ENCODE measurements at regions not wholly inside any gene's neighbourhood (a gene's known extent, or its start where the extent isn't known, plus 50 kb on each side); places are given as distances from the start of the nearest gene placed in this dataset.
"Not testable (repeated sequence)": the region's sequence is repeated elsewhere in the genome, so short reads cannot be mapped to it uniquely, and the experiment has no call there.

DNA sequence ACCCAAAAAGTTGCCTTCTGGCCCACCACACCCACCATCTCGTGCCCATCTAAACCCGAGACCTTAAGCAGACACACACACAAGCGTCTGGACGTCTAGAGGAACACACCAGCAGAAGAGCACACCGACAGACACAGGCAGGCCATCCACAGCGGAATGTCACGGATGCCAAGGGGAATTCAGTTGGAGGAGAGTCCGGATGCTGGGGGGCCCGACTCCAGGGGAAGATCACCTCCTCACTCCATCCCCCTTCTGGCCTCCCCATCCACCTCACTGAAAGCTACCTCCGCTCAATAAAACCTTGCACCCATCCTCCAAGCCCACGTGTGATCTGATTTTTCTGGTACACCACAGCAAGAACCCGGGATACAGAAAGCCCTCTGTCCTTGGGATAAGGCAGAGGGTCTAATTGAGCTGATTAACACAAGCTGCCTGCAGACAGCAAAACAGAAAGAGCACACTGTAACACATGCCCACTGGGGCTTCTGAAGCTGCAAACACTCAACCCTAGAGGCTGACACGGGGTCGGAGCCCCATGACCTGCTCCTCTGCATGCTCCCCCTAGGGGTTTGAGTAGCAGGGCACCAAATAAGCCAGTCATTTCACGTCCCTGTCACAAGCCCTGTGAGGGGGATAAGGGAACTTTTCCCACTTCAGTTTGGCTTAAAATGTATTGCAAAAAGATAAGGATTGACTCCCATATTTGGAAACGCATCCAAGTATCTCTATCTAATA is 339.6 kb upstream of the PCDH10 start:
- no peak for DNase-seq (ENCODE audit: low read depth in 3 of 3, low spot score in 2 of 3)

GRCh38 chr4:132813061-132813460 is 336.0 kb upstream of the PCDH10 start:
- not testable (repeated sequence) for DNase-seq (ENCODE audit: low read depth in 3 of 3, low spot score in 2 of 3)

DNA sequence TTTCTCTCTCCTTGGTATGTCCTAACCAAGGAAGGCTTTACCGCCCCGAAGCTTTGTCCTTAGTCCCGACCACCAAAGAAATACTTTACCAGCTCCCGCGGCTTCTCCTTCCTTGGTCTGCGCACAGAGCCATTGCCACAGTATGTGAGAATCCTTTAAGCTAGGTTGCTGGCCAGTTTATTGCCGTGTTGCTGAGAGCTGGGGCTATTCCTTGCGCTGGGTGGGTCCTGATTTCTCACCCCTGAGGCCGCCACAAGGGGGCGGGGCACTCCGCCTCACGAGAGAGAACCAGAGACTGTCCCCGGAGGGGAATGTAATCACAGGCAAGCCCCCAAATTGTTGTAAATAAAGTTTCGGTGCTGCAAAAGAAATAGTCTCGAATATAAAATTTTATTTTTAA is 331.0 kb upstream of the PCDH10 start:
- DNase-seq (ENCODE audit: low read depth in 3 of 3, low spot score in 2 of 3): no peak

DNA sequence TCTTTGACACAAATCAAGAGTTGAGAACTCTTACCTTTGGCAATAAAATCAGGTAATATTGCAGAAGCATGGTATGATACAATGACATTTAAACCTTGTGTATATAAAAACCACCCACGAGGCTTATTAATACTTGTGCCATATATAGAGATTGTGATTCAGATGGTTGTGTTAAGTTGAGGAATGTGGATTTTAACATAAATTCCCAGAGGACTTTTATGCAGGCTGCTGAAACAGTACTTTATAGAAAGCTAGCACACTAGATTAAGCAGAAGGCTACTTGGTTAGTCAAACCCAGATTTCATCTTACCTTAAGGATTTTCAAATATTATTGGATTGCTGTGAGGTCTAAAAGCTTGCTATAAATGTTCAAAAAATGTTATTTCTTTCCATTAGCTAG is 325.7 kb upstream of the PCDH10 start:
- DNase-seq (ENCODE audit: low read depth in 3 of 3, low spot score in 2 of 3): no peak

- DNase-seq (ENCODE audit: low read depth in 3 of 3, low spot score in 2 of 3): no peak
Observed at GRCh38 chr4:132824761-132825160, 324.3 kb upstream of the PCDH10 start.

DNA sequence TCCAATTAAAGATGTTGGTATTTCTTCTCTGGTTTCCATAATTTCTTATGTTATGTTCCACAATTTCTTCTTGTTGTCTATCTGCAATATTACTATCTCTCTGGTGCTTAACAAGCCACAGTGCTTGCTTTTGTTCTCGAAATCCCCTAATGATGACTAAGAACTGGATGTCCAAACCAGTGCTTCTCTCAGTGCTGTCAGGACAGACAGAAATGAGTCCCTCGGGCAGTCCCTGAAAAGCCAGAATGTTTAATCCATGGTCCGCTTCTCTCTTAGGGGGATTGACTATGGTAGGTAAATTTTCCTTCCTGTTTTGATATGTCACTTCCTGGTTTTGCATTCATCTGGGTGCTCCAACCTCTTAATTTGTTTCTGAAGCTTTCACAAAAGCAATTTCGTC is 321.6 kb upstream of the PCDH10 start:
- DNase-seq (ENCODE audit: low read depth in 3 of 3, low spot score in 2 of 3): no peak

DNA sequence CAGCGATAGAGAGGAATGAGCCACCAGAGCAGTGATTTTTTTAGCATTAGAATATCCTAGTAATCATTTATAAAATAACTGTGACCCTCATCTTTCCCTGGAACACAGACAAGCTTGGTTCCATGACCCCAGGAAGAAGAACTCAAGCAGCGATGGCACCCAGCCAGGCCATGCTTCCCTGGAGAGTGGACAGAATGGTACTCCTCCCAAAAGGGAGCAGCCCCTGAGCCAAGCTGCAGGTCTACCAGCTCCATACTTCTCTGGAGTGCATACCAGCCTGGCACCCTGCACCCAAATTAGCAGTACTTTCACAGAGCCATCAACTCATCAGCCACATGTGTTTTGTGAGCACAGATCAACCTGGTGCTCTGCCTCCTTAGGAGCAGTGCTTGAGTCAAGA is 310.9 kb upstream of the PCDH10 start:
- DNase-seq (ENCODE audit: low read depth in 3 of 3, low spot score in 2 of 3): no peak

GRCh38 chr4:132839070-132839469 is 310.0 kb upstream of the PCDH10 start:
- no peak for DNase-seq (ENCODE audit: low read depth in 3 of 3, low spot score in 2 of 3)

DNA sequence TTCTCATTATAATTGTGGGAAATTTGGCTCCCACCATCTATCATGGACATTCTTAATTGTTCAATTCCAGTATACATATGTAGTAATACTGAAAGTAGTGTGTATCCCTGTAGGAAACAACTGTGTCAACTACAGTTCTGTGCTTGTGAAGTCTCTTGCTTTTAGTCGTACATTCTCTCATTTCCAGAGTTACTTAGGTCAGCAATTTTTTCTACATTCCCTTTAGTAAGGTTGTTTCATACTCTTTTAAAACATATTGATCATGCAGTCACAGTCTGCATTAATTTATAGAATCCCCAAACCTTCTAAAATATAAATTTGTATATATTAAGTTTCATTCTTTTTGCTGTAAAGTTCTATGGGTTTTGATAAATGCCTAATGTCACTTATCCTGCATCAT is 289.2 kb upstream of the PCDH10 start:
- no peak for DNase-seq (ENCODE audit: low read depth in 3 of 3, low spot score in 2 of 3)

GRCh38 chr4:132860976-132861375 is 288.1 kb upstream of the PCDH10 start:
- DNase-seq (ENCODE audit: low read depth in 3 of 3, low spot score in 2 of 3): no peak

DNA sequence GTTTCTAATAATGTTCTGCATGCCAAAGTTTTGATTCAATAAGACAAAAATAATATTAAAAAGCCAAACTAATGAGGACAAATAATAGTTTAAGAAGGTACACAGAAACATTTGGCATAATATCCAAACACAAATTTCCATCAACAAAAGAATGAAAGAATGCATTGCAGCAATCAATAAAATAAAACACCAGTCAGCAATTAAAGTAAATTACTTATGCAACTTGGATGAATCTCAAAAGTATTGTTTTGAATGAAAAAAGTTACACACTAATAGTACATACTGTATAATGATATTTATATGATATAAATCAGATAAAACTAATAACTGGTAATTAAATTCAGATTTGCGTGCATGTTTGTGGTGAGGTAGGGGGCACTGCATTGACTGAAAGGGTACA is 285.5 kb upstream of the PCDH10 start:
- DNase-seq (ENCODE audit: low read depth in 3 of 3, low spot score in 2 of 3): no peak

GRCh38 chr4:132865458-132865857 is 283.6 kb upstream of the PCDH10 start:
- DNase-seq (ENCODE audit: low read depth in 3 of 3, low spot score in 2 of 3): no peak

GRCh38 chr4:132865922-132866321 is 283.2 kb upstream of the PCDH10 start:
- no peak for DNase-seq (ENCODE audit: low read depth in 3 of 3, low spot score in 2 of 3)

DNA sequence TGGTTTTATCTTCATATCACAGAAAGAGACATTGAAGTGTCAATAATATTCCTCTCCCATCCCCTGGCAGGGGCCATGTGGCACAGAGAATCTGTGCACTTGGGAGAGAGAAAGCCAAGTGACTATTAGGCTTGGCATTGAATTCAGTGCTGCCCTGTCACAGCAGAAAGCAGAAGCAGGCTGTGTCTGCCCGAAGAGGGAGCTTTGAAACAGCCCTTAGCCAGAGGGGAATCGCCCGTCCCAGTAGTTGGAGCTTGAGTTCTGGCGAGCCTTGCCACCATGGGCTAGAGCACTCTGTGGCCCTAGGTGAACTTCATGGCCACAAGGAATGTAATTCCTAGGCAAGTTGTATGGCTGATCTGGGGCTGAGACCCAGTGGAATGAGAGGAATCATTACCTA is 282.5 kb upstream of the PCDH10 start:
- DNase-seq (ENCODE audit: low read depth in 3 of 3, low spot score in 2 of 3): no peak

DNA sequence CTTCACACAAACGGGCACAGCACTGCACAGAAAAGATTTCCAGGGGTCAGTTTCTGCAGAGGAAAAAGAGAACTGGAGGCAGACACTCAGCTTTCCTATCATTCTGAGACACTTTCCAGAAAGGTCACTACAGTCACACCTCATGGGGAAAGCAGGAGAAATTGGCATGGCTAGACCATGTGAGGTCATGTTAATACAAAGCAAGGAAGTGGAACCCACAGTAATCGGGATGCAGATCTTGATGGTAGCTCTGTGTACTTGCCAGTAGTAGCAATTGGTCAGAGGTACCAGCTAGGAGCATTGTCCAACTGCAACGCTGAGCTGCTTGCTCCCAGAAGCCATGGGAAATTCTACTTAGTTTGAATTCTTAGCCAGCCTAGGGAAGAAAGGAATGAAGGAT is 255.3 kb upstream of the PCDH10 start:
- no peak for DNase-seq (ENCODE audit: low read depth in 3 of 3, low spot score in 2 of 3)

GRCh38 chr4:132901224-132901623 is 247.9 kb upstream of the PCDH10 start:
- no peak for DNase-seq (ENCODE audit: low read depth in 3 of 3, low spot score in 2 of 3)

DNA sequence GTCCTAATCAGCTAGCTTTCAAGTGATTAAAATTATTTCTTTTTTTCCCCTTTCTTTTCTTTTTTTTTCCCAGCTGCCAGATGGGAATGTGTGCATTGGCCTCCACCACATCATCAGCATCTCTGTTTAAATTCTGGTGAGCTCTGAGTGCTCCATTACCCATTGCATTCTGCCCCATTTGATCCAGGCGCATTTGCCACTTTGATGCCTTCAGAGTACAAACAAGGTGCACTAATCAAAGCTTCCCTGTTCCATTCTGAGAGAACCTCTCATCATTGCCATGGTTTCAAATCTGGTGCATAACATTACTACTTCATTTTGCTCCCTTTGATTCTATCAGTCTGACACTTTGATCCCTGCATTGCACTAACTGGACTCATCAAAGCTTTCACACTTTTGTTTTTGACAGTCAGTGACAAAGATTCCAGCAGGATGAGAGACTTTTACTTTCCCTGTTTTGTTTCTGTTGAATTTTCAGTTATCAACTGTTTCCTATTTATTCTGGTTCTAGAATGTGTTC is 238.8 kb upstream of the PCDH10 start:
- DNase-seq (ENCODE audit: low read depth in 3 of 3, low spot score in 2 of 3): no peak

GRCh38 chr4:132918096-132918495 is 231.0 kb upstream of the PCDH10 start:
- DNase-seq (ENCODE audit: low read depth in 3 of 3, low spot score in 2 of 3): no peak

DNA sequence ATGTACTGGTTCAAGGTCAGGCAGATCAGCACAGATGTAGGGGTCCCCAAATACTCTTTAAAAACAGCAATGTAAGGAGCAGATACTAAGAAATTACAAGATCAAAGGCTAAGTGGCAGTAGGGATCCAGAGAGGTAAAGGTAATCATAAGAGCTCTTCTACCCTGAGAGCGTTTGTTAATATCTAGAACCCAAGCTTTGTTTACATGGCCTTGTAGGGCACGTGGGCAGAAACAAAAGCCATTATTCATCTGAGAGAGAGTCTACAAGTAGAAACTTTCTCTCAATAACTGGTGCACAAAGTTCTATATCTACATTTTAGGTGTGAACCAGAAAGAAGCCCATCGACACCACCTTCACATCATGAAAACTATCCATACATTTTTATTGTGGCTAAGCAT is 225.6 kb upstream of the PCDH10 start:
- DNase-seq (ENCODE audit: low read depth in 3 of 3, low spot score in 2 of 3): no peak

GRCh38 chr4:132934911-132935310 is 214.2 kb upstream of the PCDH10 start:
- DNase-seq (ENCODE audit: low read depth in 3 of 3, low spot score in 2 of 3): no peak

- DNase-seq (ENCODE audit: low read depth in 3 of 3, low spot score in 2 of 3): no peak
Observed at GRCh38 chr4:132955146-132955545, 193.9 kb upstream of the PCDH10 start.

GRCh38 chr4:132956962-132957361 is 192.1 kb upstream of the PCDH10 start:
- no peak for DNase-seq (ENCODE audit: low read depth in 3 of 3, low spot score in 2 of 3)

Data from right renal cortex interstitium (tissue), 3 donors.